ENCODE measurements at regions not wholly inside any gene's neighbourhood (a gene's known extent, or its start where the extent isn't known, plus 50 kb on each side); places are given as distances from the start of the nearest gene placed in this dataset.

- Mint-ChIP-seq H3K4me1 (ENCODE audit: low read depth) (no peaks in the 10 kb centered on the region), H3K4me3 (no peak overlapping the region), H3K27ac (no peak overlapping the region), H3K27me3 (ENCODE audit: low read depth) (no peaks in the 10 kb centered on the region), H3K36me3 (ENCODE audit: low read depth) (no peaks in the 10 kb centered on the region), H3K9me3 (ENCODE audit: insufficient read depth) (no peaks in the 10 kb centered on the region)
- no peak for DNase-seq
- ChIA-PET CTCF (no interaction called here), POLR2A (interaction anchor here (0.6 kb wide), 1 partner anchor 1078 kb away, joined by 3 read pairs; no protein-coding TSS in a partner anchor)
- ATAC-seq: no peak
Observed at GRCh38 chr1:195948123-195948895, 659.9 kb downstream of the KCNT2 start.

GRCh38 chr1:195946500-195946899 lies 661.7 kb downstream of the KCNT2 start:
- DNase-seq (no peak), ATAC-seq (no peak)
- CTCF ChIA-PET: no interaction called here
- Mint-ChIP-seq H3K4me3 (no peak overlapping the region), H3K27me3 (ENCODE audit: low read depth) (no peaks in the 10 kb centered on the region), H3K4me1 (ENCODE audit: low read depth) (no peaks in the 10 kb centered on the region), H3K9me3 (ENCODE audit: insufficient read depth) (no peaks in the 10 kb centered on the region), H3K36me3 (ENCODE audit: low read depth) (no peaks in the 10 kb centered on the region), H3K27ac (no peak overlapping the region)
- POLR2A ChIA-PET: no interaction called here

GRCh38 chr1:195941795-195942194 lies 666.4 kb downstream of the KCNT2 start:
- Mint-ChIP-seq H3K36me3 (ENCODE audit: low read depth) (no peaks in the 10 kb centered on the region), H3K9me3 (ENCODE audit: insufficient read depth) (no peaks in the 10 kb centered on the region), H3K4me1 (ENCODE audit: low read depth) (no peaks in the 10 kb centered on the region), H3K4me3 (no peak overlapping the region), H3K27me3 (ENCODE audit: low read depth) (no peaks in the 10 kb centered on the region), H3K27ac (no peak overlapping the region)
- ATAC-seq: no peak
- no peak for DNase-seq
- CTCF ChIA-PET: no interaction called here
- POLR2A ChIA-PET: no interaction called here

DNA sequence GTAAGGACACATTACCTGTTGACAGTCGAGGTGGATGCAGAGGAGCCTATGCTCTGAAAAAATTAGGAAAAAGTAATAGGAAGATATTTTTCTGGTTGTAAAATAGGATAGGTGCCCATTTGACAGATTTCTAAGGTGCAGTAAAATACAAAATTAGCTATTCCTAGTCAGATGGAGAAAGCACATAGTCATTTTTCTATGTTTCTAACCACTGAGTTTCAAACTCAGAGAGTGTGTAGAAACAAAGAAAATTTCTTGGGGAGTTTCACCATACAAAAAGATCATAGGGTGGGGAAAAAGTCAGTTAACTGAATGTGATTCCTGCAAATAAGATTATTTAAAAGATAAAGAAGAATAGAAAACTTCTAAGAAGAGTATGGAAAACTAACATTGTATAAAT lies 666.9 kb downstream of the KCNT2 start:
- no peaks in the 10 kb centered on the region for H3K27me3 Mint-ChIP-seq (ENCODE audit: low read depth)
- ChIA-PET POLR2A (no interaction called here), CTCF (no interaction called here)
- no peaks in the 10 kb centered on the region for H3K4me1 Mint-ChIP-seq (ENCODE audit: low read depth)
- DNase-seq: no peak
- no peak for ATAC-seq
- H3K36me3 Mint-ChIP-seq (ENCODE audit: low read depth): no peaks in the 10 kb centered on the region
- no peaks in the 10 kb centered on the region for H3K9me3 Mint-ChIP-seq (ENCODE audit: insufficient read depth)
- no peak overlapping the region for H3K27ac Mint-ChIP-seq
- no peak overlapping the region for H3K4me3 Mint-ChIP-seq

DNA sequence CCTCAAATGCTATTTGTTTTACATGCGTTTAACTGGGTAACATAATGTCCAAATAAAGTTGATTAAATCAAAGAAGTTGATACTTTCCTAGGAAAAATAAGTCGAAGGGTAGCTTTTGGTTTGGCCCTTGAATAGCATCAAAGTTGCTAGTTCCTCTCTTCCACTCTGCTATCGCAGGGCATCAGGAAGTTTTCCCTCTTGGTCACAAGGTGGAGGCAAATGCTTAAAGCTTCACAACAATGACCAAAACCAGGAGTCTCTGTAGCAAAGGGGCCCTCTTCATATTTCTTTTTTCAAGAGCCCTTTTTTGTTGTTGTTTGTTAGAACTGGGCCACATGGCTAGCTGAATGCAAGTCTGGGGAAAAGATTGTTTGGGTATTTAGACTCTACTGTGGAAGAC lies 668.4 kb downstream of the KCNT2 start:
- no peak for DNase-seq
- POLR2A ChIA-PET: no interaction called here
- ATAC-seq: no peak
- Mint-ChIP-seq H3K36me3 (ENCODE audit: low read depth) (no peaks in the 10 kb centered on the region), H3K4me3 (no peak overlapping the region), H3K9me3 (ENCODE audit: insufficient read depth) (no peaks in the 10 kb centered on the region), H3K27ac (no peak overlapping the region), H3K27me3 (ENCODE audit: low read depth) (no peaks in the 10 kb centered on the region), H3K4me1 (ENCODE audit: low read depth) (no peaks in the 10 kb centered on the region)
- CTCF ChIA-PET: no interaction called here

GRCh38 chr1:195934817-195935553 lies 673.3 kb downstream of the KCNT2 start:
- no peak overlapping the region for H3K4me3 Mint-ChIP-seq
- no peaks in the 10 kb centered on the region for H3K4me1 Mint-ChIP-seq (ENCODE audit: low read depth)
- CTCF ChIA-PET: interaction anchor here (0.7 kb wide), 1 partner anchor 46 kb away, joined by 3 read pairs; no protein-coding TSS in a partner anchor

GRCh38 chr1:195933835-195934234 lies 674.4 kb downstream of the KCNT2 start:
- ATAC-seq (no peak), DNase-seq (no peak)
- Mint-ChIP-seq H3K9me3 (ENCODE audit: insufficient read depth) (peaks cover 11% of the 10 kb centered on the region), H3K36me3 (ENCODE audit: low read depth) (no peaks in the 10 kb centered on the region), H3K27ac (no peak overlapping the region), H3K4me3 (no peak overlapping the region), H3K4me1 (ENCODE audit: low read depth) (no peaks in the 10 kb centered on the region), H3K27me3 (ENCODE audit: low read depth) (no peaks in the 10 kb centered on the region)
- ChIA-PET CTCF (no interaction called here), POLR2A (no interaction called here)

More at GRCh38 chr1:195934817-195935553, 673.3 kb downstream of the KCNT2 start:
- no peak overlapping the region for H3K27ac Mint-ChIP-seq
- POLR2A ChIA-PET: no interaction called here
- ATAC-seq: no peak
- H3K36me3 Mint-ChIP-seq (ENCODE audit: low read depth): no peaks in the 10 kb centered on the region
- DNase-seq: no peak
- H3K27me3 Mint-ChIP-seq (ENCODE audit: low read depth): no peaks in the 10 kb centered on the region
- peaks cover 11% of the 10 kb centered on the region for H3K9me3 Mint-ChIP-seq (ENCODE audit: insufficient read depth)

DNA sequence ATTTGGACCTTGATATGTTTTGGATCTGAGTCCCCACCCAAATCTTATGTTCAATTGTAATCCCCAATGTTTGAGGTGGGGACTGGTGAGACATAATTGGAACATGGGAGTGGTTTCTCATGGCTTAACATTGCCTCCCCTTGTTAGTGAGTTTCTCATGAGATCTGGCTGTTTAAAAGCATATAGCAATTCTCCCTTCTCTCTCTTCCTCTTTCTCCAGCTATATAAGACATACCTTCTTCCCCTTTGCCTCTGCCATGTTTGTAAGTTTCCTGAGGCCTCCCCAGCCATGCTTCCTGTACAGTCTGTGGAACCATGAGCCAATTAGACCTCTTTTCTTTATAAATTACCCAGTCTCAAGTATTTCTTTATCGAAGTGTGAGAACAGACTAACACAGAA lies 692.4 kb downstream of the KCNT2 start:
- ATAC-seq (no peak), DNase-seq (no peak)
- Mint-ChIP-seq H3K9me3 (ENCODE audit: insufficient read depth) (no peaks in the 10 kb centered on the region), H3K4me3 (no peak overlapping the region), H3K36me3 (ENCODE audit: low read depth) (no peaks in the 10 kb centered on the region), H3K27me3 (ENCODE audit: low read depth) (no peaks in the 10 kb centered on the region), H3K27ac (no peak overlapping the region), H3K4me1 (ENCODE audit: low read depth) (no peaks in the 10 kb centered on the region)
- ChIA-PET POLR2A (no interaction called here), CTCF (no interaction called here)

DNA sequence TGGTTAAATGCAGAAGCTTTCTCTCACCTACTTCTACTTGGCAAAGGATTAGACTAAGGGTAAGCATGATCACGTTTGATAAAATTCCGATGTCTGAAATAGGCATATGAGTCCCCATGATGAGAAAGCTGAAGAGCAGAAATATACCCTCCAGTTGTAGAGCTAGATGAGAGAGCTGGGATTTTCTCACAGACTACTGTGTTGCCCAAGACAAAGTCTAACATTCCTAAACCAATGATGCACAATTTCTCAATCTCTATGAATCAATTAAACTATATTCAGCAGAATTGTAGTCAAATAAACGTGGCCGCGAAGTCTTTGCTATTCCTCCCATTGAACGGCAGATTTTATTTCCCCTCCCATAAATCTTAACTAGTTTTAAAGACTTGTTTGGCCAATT lies 699.2 kb downstream of the KCNT2 start:
- ATAC-seq: no peak
- ChIA-PET CTCF (no interaction called here), POLR2A (no interaction called here)
- DNase-seq: no peak
- Mint-ChIP-seq H3K36me3 (ENCODE audit: low read depth) (no peaks in the 10 kb centered on the region), H3K27ac (no peak overlapping the region), H3K4me1 (ENCODE audit: low read depth) (no peaks in the 10 kb centered on the region), H3K27me3 (ENCODE audit: low read depth) (no peaks in the 10 kb centered on the region), H3K9me3 (ENCODE audit: insufficient read depth) (no peaks in the 10 kb centered on the region), H3K4me3 (no peak overlapping the region)

- no peak for DNase-seq
- no peak overlapping the region for H3K4me3 Mint-ChIP-seq
- no peaks in the 10 kb centered on the region for H3K27me3 Mint-ChIP-seq (ENCODE audit: low read depth)
- POLR2A ChIA-PET: no interaction called here
- H3K36me3 Mint-ChIP-seq (ENCODE audit: low read depth): no peaks in the 10 kb centered on the region
- ATAC-seq: no peak
- H3K4me1 Mint-ChIP-seq (ENCODE audit: low read depth): no peaks in the 10 kb centered on the region
- no peak overlapping the region for H3K27ac Mint-ChIP-seq
- CTCF ChIA-PET: no interaction called here
- H3K9me3 Mint-ChIP-seq (ENCODE audit: insufficient read depth): no peaks in the 10 kb centered on the region
Observed at GRCh38 chr1:195908121-195908520, 700.1 kb downstream of the KCNT2 start.

DNA sequence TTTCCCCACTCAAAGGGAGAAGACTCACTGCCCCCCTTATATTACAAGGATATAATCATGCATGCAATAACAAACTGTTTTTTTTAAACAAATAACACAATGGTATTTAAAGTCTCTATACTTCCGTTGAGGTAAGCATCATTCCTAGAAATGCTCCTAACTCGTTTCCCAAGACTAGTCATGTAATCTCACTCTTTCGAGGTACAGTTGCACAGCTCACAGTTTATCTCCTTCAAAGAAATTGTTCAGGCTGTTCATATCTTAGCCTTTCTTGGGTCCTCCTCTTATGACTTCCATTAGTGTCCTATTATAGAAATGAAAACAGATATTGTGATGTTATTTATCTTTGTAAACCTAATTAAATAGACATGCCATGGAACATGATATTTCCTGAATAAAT lies 705.0 kb downstream of the KCNT2 start:
- Mint-ChIP-seq H3K36me3 (ENCODE audit: low read depth) (no peaks in the 10 kb centered on the region), H3K4me3 (no peak overlapping the region), H3K4me1 (ENCODE audit: low read depth) (no peaks in the 10 kb centered on the region), H3K27ac (no peak overlapping the region), H3K9me3 (ENCODE audit: insufficient read depth) (no peaks in the 10 kb centered on the region), H3K27me3 (ENCODE audit: low read depth) (no peaks in the 10 kb centered on the region)
- CTCF ChIA-PET: no interaction called here
- no peak for DNase-seq
- no peak for ATAC-seq
- POLR2A ChIA-PET: no interaction called here

GRCh38 chr1:195902779-195903178 lies 705.5 kb downstream of the KCNT2 start:
- ChIA-PET CTCF (no interaction called here), POLR2A (no interaction called here)
- ATAC-seq (no peak), DNase-seq (no peak)
- Mint-ChIP-seq H3K36me3 (ENCODE audit: low read depth) (no peaks in the 10 kb centered on the region), H3K4me1 (ENCODE audit: low read depth) (no peaks in the 10 kb centered on the region), H3K9me3 (ENCODE audit: insufficient read depth) (no peaks in the 10 kb centered on the region), H3K27me3 (ENCODE audit: low read depth) (no peaks in the 10 kb centered on the region), H3K27ac (no peak overlapping the region), H3K4me3 (no peak overlapping the region)
